ENCODE measurements at regions not wholly inside any gene's neighbourhood (a gene's known extent, or its start where the extent isn't known, plus 50 kb on each side); places are given as distances from the start of the nearest gene placed in this dataset.

- DNase-seq (ENCODE audit: extremely low spot score), result peak; percentile 18
- no peak for TF ChIP-seq CTCF (IDR thresholded peaks at IDR 0.05; ENCODE audit: control extremely low read depth, extremely low read depth, low read depth, missing control alignments)
- ChIA-PET CTCF (interaction anchor here (1.2 kb wide), 1 partner anchor 34 kb away, joined by 3 read pairs; no protein-coding TSS in a partner anchor), POLR2A (no interaction called here)
These were observed 74.5 kb upstream of the PMFBP1 start for GRCh38 chr16:72246423-72246822.

- no peak for TF ChIP-seq CTCF (IDR thresholded peaks at IDR 0.05; ENCODE audit: control extremely low read depth, extremely low read depth, low read depth, missing control alignments)
- CTCF ChIA-PET, result no interaction called here
- DNase-seq (ENCODE audit: extremely low spot score), result no peak
- POLR2A ChIA-PET, result no interaction called here
These were observed 72.9 kb upstream of the PMFBP1 start for GRCh38 chr16:72244853-72245252.

DNA sequence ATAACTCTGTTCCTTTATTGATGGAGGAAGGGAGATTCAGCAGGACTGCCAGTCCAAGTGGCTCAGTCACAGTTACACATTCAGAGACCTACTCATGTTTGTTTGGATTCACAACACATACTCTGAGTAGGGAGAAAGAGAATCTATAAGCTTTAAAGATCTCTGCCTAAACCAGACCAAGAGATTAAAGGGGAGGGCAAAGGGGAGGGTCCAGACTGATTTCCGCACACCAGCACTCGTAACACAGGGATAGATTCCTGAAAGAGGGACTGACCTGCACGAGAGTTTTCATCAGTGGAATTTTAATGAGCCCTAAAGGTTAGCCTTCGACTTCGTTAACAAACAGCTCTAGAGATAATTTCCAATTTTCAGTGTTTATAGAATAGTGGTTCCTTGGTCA is 71.7 kb upstream of the PMFBP1 start:
- TF ChIP-seq CTCF (IDR thresholded peaks at IDR 0.05; ENCODE audit: control extremely low read depth, extremely low read depth, low read depth, missing control alignments), result no peak
- no peak for DNase-seq (ENCODE audit: extremely low spot score)
- CTCF ChIA-PET, result interaction anchor here (1.3 kb wide), 1 partner anchor 1325 kb away, joined by 3 read pairs; no protein-coding TSS in a partner anchor
- POLR2A ChIA-PET, result no interaction called here

GRCh38 chr16:72242757-72243156 is 70.8 kb upstream of the PMFBP1 start:
- no peak for TF ChIP-seq CTCF (IDR thresholded peaks at IDR 0.05; ENCODE audit: control extremely low read depth, extremely low read depth, low read depth, missing control alignments)
- ChIA-PET POLR2A (no interaction called here), CTCF (interaction anchor here (1.4 kb wide), 1 partner anchor 31 kb away, joined by 3 read pairs; no protein-coding TSS in a partner anchor)
- DNase-seq (ENCODE audit: extremely low spot score), result no peak

- POLR2A ChIA-PET, result no interaction called here
- TF ChIP-seq CTCF (IDR thresholded peaks at IDR 0.05; ENCODE audit: control extremely low read depth, extremely low read depth, low read depth, missing control alignments), result peak; percentile 34
- CTCF ChIA-PET, result interaction anchor here (1.0 to 1.4 kb wide), 2 partner anchors 12 to 30 kb away, joined by 3 read pairs; no protein-coding TSS in a partner anchor
- DNase-seq (ENCODE audit: extremely low spot score), result no peak
These were observed 70.0 kb upstream of the PMFBP1 start for GRCh38 chr16:72241930-72242329.

- ChIA-PET CTCF (interaction anchor here (1.1 kb wide), 1 partner anchor 30 kb away, joined by 3 read pairs; no protein-coding TSS in a partner anchor), POLR2A (no interaction called here)
- no peak for DNase-seq (ENCODE audit: extremely low spot score)
- TF ChIP-seq CTCF (IDR thresholded peaks at IDR 0.05; ENCODE audit: control extremely low read depth, extremely low read depth, low read depth, missing control alignments), result no peak
These were observed 69.1 kb upstream of the PMFBP1 start for GRCh38 chr16:72241008-72241407.
